Activated CD4-positive, alpha-beta memory T cell treated with anti-CD3 and anti-CD28 coated beads for 36 hours (primary cell): ENCODE measurements at regions not wholly inside any gene's neighbourhood (a gene's known extent, or its start where the extent isn't known, plus 50 kb on each side); places are given as distances from the start of the nearest gene placed in this dataset.
A peak's percentile ranks its signal among the peaks of the same experiment; 100 is the strongest.

ENCODE experiments used
- CTCF ChIA-PET: fragments of 350-600 bp; sonication (Branson Sonifier 250); formaldehyde crosslinking; loops from one replicate; lab custom pipeline; 2021; ENCODE audit warnings: antibody characterized with exemption, inconsistent platforms; lab: Charles Lee
- POLR2A ChIA-PET: fragments of 350-600 bp; sonication (Branson Sonifier 250); formaldehyde crosslinking; loops from one replicate; lab custom pipeline; 2021; ENCODE audit warnings: antibody characterized with exemption; lab: Charles Lee
- DNase-seq: peaks from one replicate; pipeline ENCODE4 v3.0.0-alpha.2; 2020
- H3K27ac Mint-ChIP-seq: one replicate; pipeline ENCODE4 v1.8.0; 2021; ENCODE audit warnings: mixed read lengths
- H3K27me3 Mint-ChIP-seq: one replicate; pipeline ENCODE4 v1.8.0; 2021; ENCODE audit warnings: mixed read lengths
- H3K36me3 Mint-ChIP-seq: one replicate; pipeline ENCODE4 v1.8.0; 2021; ENCODE audit warnings: mixed read lengths
- H3K4me1 Mint-ChIP-seq: one replicate; pipeline ENCODE4 v1.8.0; 2021; ENCODE audit warnings: low read depth, mixed read lengths
- H3K4me3 Mint-ChIP-seq: one replicate; pipeline ENCODE4 v1.8.0; 2021; ENCODE audit warnings: mild to moderate bottlenecking, mixed read lengths
- H3K9me3 Mint-ChIP-seq: one replicate; pipeline ENCODE4 v1.8.0; 2021; ENCODE audit warnings: mixed read lengths
- intact Hi-C: fragments of 100-400 bp; cut with micrococcal nuclease; formaldehyde crosslinking; loops from one replicate; pipeline ENCODE4 v1.15.1; 2023

- Mint-ChIP-seq H3K36me3 (no peaks in the 10 kb centered on the region), H3K27me3 (peaks cover 2% of the 10 kb centered on the region), H3K4me3 (no peak overlapping the region), H3K27ac (no peak overlapping the region), H3K4me1 (peaks cover 3% of the 10 kb centered on the region), H3K9me3 (no peaks in the 10 kb centered on the region)
- intact Hi-C loops, result no loop called here
- CTCF ChIA-PET, result no interaction called here
- peak; percentile 51 for DNase-seq
- POLR2A ChIA-PET, result no interaction called here
Measured at GRCh38 chr21:43306911-43307676, 119.8 kb downstream of the SIK1 start.

- H3K27ac Mint-ChIP-seq, result no peak overlapping the region
Measured at GRCh38 chr21:43306391-43306790, 120.5 kb downstream of the SIK1 start.

GRCh38 chr21:43305811-43306311, 121.1 kb downstream of the SIK1 start:
- Mint-ChIP-seq H3K27me3 (peaks cover 2% of the 10 kb centered on the region), H3K9me3 (no peaks in the 10 kb centered on the region), H3K27ac (no peak overlapping the region), H3K4me1 (peaks cover 3% of the 10 kb centered on the region), H3K36me3 (no peaks in the 10 kb centered on the region), H3K4me3 (no peak overlapping the region)
- ChIA-PET POLR2A (no interaction called here), CTCF (no interaction called here)
- DNase-seq, result no peak
- intact Hi-C loops, result no loop called here

More at GRCh38 chr21:43306391-43306790, 120.5 kb downstream of the SIK1 start:
- POLR2A ChIA-PET, result no interaction called here
- no peaks in the 10 kb centered on the region for H3K9me3 Mint-ChIP-seq
- intact Hi-C loops, result no loop called here
- no peak overlapping the region for H3K4me3 Mint-ChIP-seq
- peaks cover 3% of the 10 kb centered on the region for H3K4me1 Mint-ChIP-seq
- CTCF ChIA-PET, result no interaction called here
- H3K27me3 Mint-ChIP-seq, result peaks cover 2% of the 10 kb centered on the region
- no peak for DNase-seq
- H3K36me3 Mint-ChIP-seq, result no peaks in the 10 kb centered on the region

- Mint-ChIP-seq H3K4me3 (no peak overlapping the region), H3K36me3 (no peaks in the 10 kb centered on the region), H3K27ac (no peak overlapping the region), H3K9me3 (no peaks in the 10 kb centered on the region), H3K27me3 (peaks cover 2% of the 10 kb centered on the region), H3K4me1 (peaks cover 3% of the 10 kb centered on the region)
- intact Hi-C loops, result no loop called here
- CTCF ChIA-PET, result no interaction called here
- POLR2A ChIA-PET, result no interaction called here
- no peak for DNase-seq
Measured at GRCh38 chr21:43305336-43305665, 121.6 kb downstream of the SIK1 start.

GRCh38 chr21:43304621-43305335, 122.2 kb downstream of the SIK1 start:
- Mint-ChIP-seq H3K27ac (no peak overlapping the region), H3K4me3 (no peak overlapping the region), H3K9me3 (no peaks in the 10 kb centered on the region), H3K27me3 (peaks cover 2% of the 10 kb centered on the region), H3K4me1 (peaks cover 3% of the 10 kb centered on the region), H3K36me3 (no peaks in the 10 kb centered on the region)
- POLR2A ChIA-PET, result no interaction called here
- CTCF ChIA-PET, result no interaction called here
- intact Hi-C loops, result no loop called here
- no peak for DNase-seq

GRCh38 chr21:43304206-43304605, 122.7 kb downstream of the SIK1 start:
- CTCF ChIA-PET, result no interaction called here
- Mint-ChIP-seq H3K27me3 (peaks cover 2% of the 10 kb centered on the region), H3K4me1 (peaks cover 3% of the 10 kb centered on the region), H3K27ac (no peak overlapping the region), H3K4me3 (no peak overlapping the region), H3K9me3 (no peaks in the 10 kb centered on the region), H3K36me3 (no peaks in the 10 kb centered on the region)
- intact Hi-C loops, result no loop called here
- no peak for DNase-seq
- POLR2A ChIA-PET, result no interaction called here

- H3K9me3 Mint-ChIP-seq, result no peaks in the 10 kb centered on the region
- ChIA-PET CTCF (no interaction called here), POLR2A (no interaction called here)
- intact Hi-C loops, result no loop called here
- no peaks in the 10 kb centered on the region for H3K36me3 Mint-ChIP-seq
- DNase-seq, result no peak
- peaks cover 6% of the 10 kb centered on the region for H3K27me3 Mint-ChIP-seq
- no peak overlapping the region for H3K27ac Mint-ChIP-seq
- H3K4me1 Mint-ChIP-seq, result peaks cover 3% of the 10 kb centered on the region
- H3K4me3 Mint-ChIP-seq, result no peak overlapping the region
Measured at GRCh38 chr21:43303275-43304178, 123.4 kb downstream of the SIK1 start.

- Mint-ChIP-seq H3K27me3 (peaks cover 7% of the 10 kb centered on the region), H3K4me1 (peaks cover 3% of the 10 kb centered on the region), H3K9me3 (no peaks in the 10 kb centered on the region), H3K36me3 (no peaks in the 10 kb centered on the region), H3K4me3 (no peak overlapping the region), H3K27ac (no peak overlapping the region)
- intact Hi-C loops, result no loop called here
- CTCF ChIA-PET, result no interaction called here
- POLR2A ChIA-PET, result no interaction called here
- no peak for DNase-seq
Measured at GRCh38 chr21:43302769-43303168, 124.2 kb downstream of the SIK1 start.

- H3K4me3 Mint-ChIP-seq, result no peak overlapping the region
- H3K9me3 Mint-ChIP-seq, result no peaks in the 10 kb centered on the region
- intact Hi-C loops, result no loop called here
- H3K27ac Mint-ChIP-seq, result no peak overlapping the region
- CTCF ChIA-PET, result no interaction called here
- peaks cover 7% of the 10 kb centered on the region for H3K27me3 Mint-ChIP-seq
- H3K4me1 Mint-ChIP-seq, result peaks cover under 1% of the 10 kb centered on the region
- POLR2A ChIA-PET, result no interaction called here
- DNase-seq, result no peak
- no peaks in the 10 kb centered on the region for H3K36me3 Mint-ChIP-seq
Measured at GRCh38 chr21:43302062-43302700, 124.8 kb downstream of the SIK1 start.

GRCh38 chr21:43301409-43302061, 125.4 kb downstream of the SIK1 start:
- CTCF ChIA-PET, result no interaction called here
- DNase-seq, result no peak
- POLR2A ChIA-PET, result no interaction called here
- Mint-ChIP-seq H3K27me3 (peaks cover 7% of the 10 kb centered on the region), H3K9me3 (no peaks in the 10 kb centered on the region), H3K4me3 (no peak overlapping the region), H3K27ac (no peak overlapping the region), H3K36me3 (no peaks in the 10 kb centered on the region), H3K4me1 (no peaks in the 10 kb centered on the region)
- intact Hi-C loops, result no loop called here

- no peak overlapping the region for H3K27ac Mint-ChIP-seq
- CTCF ChIA-PET, result no interaction called here
- no peaks in the 10 kb centered on the region for H3K4me1 Mint-ChIP-seq
- peaks cover under 1% of the 10 kb centered on the region for H3K9me3 Mint-ChIP-seq
- H3K36me3 Mint-ChIP-seq, result no peaks in the 10 kb centered on the region
- DNase-seq, result no peak
- H3K27me3 Mint-ChIP-seq, result peaks cover 7% of the 10 kb centered on the region
- POLR2A ChIA-PET, result no interaction called here
- intact Hi-C loops, result no loop called here
- H3K4me3 Mint-ChIP-seq, result no peak overlapping the region
Measured at GRCh38 chr21:43300496-43301408, 126.2 kb downstream of the SIK1 start.
